ENCODE measurements at regions not wholly inside any gene's neighbourhood (a gene's known extent, or its start where the extent isn't known, plus 50 kb on each side); places are given as distances from the start of the nearest gene placed in this dataset.

DNA sequence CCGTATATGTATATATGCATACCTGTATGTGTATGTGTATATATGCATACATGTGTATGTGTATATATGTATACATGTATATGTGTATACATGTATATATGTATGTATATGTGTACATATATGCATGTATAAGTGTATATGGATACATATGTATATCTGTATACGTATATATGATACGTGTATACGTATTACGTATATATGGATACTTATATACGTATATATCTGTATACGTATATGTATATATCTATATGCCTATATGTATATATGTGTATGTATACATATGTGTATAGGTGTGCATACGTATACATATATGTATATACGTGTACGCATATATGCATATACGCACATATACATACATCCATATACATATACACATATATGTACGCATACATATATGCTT is 681.6 kb upstream of the ANO3 start:
- Histone ChIP-seq H3K4me3 (ENCODE audit: low read depth, low read length, poor library complexity, severe bottlenecking) (no peak overlapping the region), H3K36me3 (ENCODE audit: insufficient read depth, low read length) (no peaks in the 10 kb centered on the region), H3K4me2 (ENCODE audit: low read length) (no peak overlapping the region), H4K20me1 (ENCODE audit: insufficient read depth, low read length) (no peaks in the 10 kb centered on the region), H3K4me1 (ENCODE audit: insufficient read depth, low read length, poor library complexity, severe bottlenecking) (no peaks in the 10 kb centered on the region), H2AFZ (ENCODE audit: low read length) (no peak overlapping the region), H3K9me3 (ENCODE audit: low read length) (peaks cover 5% of the 10 kb centered on the region; the same call in 1 of the 2 replicates), H3K9me2 (ENCODE audit: insufficient read depth, low read length) (no peaks in the 10 kb centered on the region), H3K79me2 (ENCODE audit: insufficient read depth, low read depth, low read length) (no peaks in the 10 kb centered on the region), H3K27ac (ENCODE audit: low read depth, low read length, poor library complexity, severe bottlenecking) (no peak overlapping the region)
- ChIA-PET POLR2A (no interaction called here), CTCF (ENCODE audit: unreplicated experiment) (no interaction called here)
- no TSS peak for BruUV-seq (replicated peaks)
- no peak for DNase-seq (ENCODE audit: low spot score)
- no peak for TF ChIP-seq EZH2phosphoT487 (IDR thresholded peaks at IDR 0.05; ENCODE audit: borderline replicate concordance, low read depth, low read length)
- TF ChIP-seq, protein P1, sequence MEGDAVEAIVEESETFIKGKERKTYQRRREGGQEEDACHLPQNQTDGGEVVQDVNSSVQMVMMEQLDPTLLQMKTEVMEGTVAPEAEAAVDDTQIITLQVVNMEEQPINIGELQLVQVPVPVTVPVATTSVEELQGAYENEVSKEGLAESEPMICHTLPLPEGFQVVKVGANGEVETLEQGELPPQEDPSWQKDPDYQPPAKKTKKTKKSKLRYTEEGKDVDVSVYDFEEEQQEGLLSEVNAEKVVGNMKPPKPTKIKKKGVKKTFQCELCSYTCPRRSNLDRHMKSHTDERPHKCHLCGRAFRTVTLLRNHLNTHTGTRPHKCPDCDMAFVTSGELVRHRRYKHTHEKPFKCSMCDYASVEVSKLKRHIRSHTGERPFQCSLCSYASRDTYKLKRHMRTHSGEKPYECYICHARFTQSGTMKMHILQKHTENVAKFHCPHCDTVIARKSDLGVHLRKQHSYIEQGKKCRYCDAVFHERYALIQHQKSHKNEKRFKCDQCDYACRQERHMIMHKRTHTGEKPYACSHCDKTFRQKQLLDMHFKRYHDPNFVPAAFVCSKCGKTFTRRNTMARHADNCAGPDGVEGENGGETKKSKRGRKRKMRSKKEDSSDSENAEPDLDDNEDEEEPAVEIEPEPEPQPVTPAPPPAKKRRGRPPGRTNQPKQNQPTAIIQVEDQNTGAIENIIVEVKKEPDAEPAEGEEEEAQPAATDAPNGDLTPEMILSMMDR (conservative IDR thresholded peaks at IDR 0.05; ENCODE audit: low read length): no peak
- intact Hi-C loops (cut with micrococcal nuclease; ENCODE audit: unreplicated experiment): no loop called here

DNA sequence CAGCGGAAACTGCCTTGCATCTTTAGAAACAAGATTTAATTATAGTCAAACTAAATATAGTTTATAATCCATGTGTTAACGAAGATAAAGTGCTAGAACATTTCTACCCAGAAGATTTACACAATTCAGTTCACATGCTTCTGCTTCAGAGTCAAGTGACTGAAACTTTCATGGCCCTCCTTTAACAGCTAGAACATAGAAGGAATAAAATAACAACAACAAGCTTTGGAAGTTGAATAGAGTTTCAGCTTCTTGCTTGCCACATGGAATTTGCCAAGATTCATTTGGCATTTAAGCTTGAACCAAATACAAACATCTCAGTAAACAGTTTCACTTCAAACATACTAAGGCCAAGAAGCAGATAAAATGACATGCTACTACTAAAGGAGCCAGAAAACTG is 676.3 kb upstream of the ANO3 start:
- Histone ChIP-seq H2AFZ (ENCODE audit: low read length) (no peak overlapping the region), H3K79me2 (ENCODE audit: insufficient read depth, low read depth, low read length) (no peaks in the 10 kb centered on the region), H4K20me1 (ENCODE audit: insufficient read depth, low read length) (no peaks in the 10 kb centered on the region), H3K36me3 (ENCODE audit: insufficient read depth, low read length) (no peaks in the 10 kb centered on the region), H3K9me2 (ENCODE audit: insufficient read depth, low read length) (no peaks in the 10 kb centered on the region), H3K4me3 (ENCODE audit: low read depth, low read length, poor library complexity, severe bottlenecking) (no peak overlapping the region), H3K27ac (ENCODE audit: low read depth, low read length, poor library complexity, severe bottlenecking) (no peak overlapping the region), H3K4me1 (ENCODE audit: insufficient read depth, low read length, poor library complexity, severe bottlenecking) (no peaks in the 10 kb centered on the region), H3K9me3 (ENCODE audit: low read length) (peaks cover 3% of the 10 kb centered on the region; the same call in 1 of the 2 replicates), H3K4me2 (ENCODE audit: low read length) (no peak overlapping the region)
- ChIA-PET POLR2A (no interaction called here), CTCF (ENCODE audit: unreplicated experiment) (no interaction called here)
- DNase-seq (ENCODE audit: low spot score): no peak
- TF ChIP-seq, protein P1 (conservative IDR thresholded peaks at IDR 0.05; ENCODE audit: low read length): no peak
- no peak for TF ChIP-seq EZH2phosphoT487 (IDR thresholded peaks at IDR 0.05; ENCODE audit: borderline replicate concordance, low read depth, low read length)
- BruUV-seq (replicated peaks): no TSS peak
- intact Hi-C loops (cut with micrococcal nuclease; ENCODE audit: unreplicated experiment): no loop called here

DNA sequence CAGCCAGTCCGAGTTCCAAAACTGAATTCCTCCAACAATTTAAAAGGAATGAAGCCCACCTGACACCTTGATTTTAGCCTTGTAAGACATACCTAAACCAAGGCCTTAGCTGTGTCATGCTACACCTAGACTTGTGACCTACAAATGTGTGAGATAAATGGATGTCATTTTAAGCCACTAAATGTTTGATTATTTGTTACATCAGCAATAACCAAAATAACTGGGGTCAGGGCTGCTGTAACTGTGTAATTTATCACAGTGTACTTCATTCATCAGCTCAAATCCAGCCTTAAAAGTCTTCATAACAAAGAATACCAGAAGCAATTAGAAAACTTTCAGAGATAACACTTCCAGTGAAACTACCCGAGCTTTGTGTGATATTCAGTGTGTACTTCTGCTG is 673.0 kb upstream of the ANO3 start:
- Histone ChIP-seq H3K27ac (ENCODE audit: low read depth, low read length, poor library complexity, severe bottlenecking) (no peak overlapping the region), H3K9me2 (ENCODE audit: insufficient read depth, low read length) (no peaks in the 10 kb centered on the region), H3K4me2 (ENCODE audit: low read length) (no peak overlapping the region), H3K9me3 (ENCODE audit: low read length) (no peaks in the 10 kb centered on the region), H3K4me3 (ENCODE audit: low read depth, low read length, poor library complexity, severe bottlenecking) (no peak overlapping the region), H2AFZ (ENCODE audit: low read length) (no peak overlapping the region), H3K79me2 (ENCODE audit: insufficient read depth, low read depth, low read length) (no peaks in the 10 kb centered on the region), H4K20me1 (ENCODE audit: insufficient read depth, low read length) (no peaks in the 10 kb centered on the region), H3K4me1 (ENCODE audit: insufficient read depth, low read length, poor library complexity, severe bottlenecking) (no peaks in the 10 kb centered on the region), H3K36me3 (ENCODE audit: insufficient read depth, low read length) (no peaks in the 10 kb centered on the region)
- ChIA-PET POLR2A (no interaction called here), CTCF (ENCODE audit: unreplicated experiment) (no interaction called here)
- no peak for DNase-seq (ENCODE audit: low spot score)
- no TSS peak for BruUV-seq (replicated peaks)
- intact Hi-C loops (cut with micrococcal nuclease; ENCODE audit: unreplicated experiment): no loop called here
- TF ChIP-seq EZH2phosphoT487 (IDR thresholded peaks at IDR 0.05; ENCODE audit: borderline replicate concordance, low read depth, low read length): no peak
- TF ChIP-seq, protein P1 (conservative IDR thresholded peaks at IDR 0.05; ENCODE audit: low read length): no peak
